ENCODE measurements at regions not wholly inside any gene's neighbourhood (a gene's known extent, or its start where the extent isn't known, plus 50 kb on each side); places are given as distances from the start of the nearest gene placed in this dataset.
"Not testable (repeated sequence)": the region's sequence is repeated elsewhere in the genome, so short reads cannot be mapped to it uniquely, and the experiment has no call there.

GRCh38 chr11:44454666-44455065 is 110.8 kb upstream of the CD82 start:
- DNase-seq = no peak

DNA sequence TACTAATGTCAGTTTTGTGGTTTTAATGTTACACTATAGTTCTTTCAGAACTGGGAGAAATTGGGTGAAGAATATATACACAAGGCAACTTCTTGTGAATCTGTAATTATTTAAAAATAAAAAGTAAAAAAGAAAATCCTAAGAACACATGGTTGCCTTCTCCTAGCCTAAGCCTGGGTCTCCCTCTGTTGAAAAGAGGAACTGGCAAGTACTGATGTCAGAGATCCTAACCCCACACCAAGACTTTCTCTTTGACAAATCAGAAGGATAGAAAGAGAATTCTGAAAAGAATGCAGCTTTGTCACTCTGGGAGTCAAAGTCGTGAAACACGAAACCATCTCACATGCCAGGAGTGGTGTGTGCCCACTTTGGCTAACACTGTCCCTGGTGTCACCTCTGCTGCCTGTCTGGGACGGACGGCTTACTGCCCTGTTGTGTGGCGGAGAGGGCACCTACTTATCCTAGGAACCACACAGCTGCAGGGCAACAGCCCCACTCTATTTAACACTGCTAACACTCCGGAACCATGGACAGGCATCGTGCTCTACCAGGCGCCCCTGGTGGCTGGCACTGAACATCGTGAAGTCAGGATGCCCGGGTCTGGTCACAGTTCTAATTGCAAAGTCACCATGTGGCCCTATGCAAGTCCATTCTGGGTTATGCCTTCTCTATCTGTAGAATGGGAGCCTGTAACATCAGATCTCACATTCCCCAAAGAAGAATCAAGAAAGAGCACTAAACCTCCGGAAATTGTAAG is 108.7 kb upstream of the CD82 start:
- peak in 1 of 3 donors; percentile 2 for DNase-seq

- DNase-seq = no peak
Observed at GRCh38 chr11:44457862-44458261, 107.6 kb upstream of the CD82 start.

DNA sequence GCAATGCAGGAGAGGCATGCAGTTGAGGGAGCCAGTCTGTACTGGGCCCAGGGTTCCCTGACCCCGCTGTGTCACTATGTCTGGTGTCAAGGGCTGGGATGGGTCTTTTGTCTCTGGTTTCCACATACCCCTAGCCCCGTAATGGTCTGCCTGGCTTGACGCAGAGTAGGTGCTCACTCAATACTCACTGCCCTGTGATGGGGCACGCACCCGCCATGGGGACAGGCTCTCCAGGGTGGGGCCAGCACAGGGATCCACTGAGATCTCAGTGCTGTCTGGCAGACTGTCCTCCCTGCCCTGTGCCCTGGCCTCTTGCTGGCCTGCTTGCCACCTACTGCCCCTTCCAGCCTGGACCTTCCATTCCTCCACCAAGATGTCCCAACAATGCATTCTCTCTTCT is 101.7 kb upstream of the CD82 start:
- no peak for DNase-seq

GRCh38 chr11:44464741-44465140 is 100.7 kb upstream of the CD82 start:
- DNase-seq = no peak

- no peak for DNase-seq
Observed at GRCh38 chr11:44466531-44467205, 98.8 kb upstream of the CD82 start.

- no peak for DNase-seq
Observed at GRCh38 chr11:44467413-44467812, 98.0 kb upstream of the CD82 start.

GRCh38 chr11:44467931-44468330 is 97.5 kb upstream of the CD82 start:
- no peak for DNase-seq

- DNase-seq = no peak
Observed at GRCh38 chr11:44468345-44468988, 97.0 kb upstream of the CD82 start.

DNA sequence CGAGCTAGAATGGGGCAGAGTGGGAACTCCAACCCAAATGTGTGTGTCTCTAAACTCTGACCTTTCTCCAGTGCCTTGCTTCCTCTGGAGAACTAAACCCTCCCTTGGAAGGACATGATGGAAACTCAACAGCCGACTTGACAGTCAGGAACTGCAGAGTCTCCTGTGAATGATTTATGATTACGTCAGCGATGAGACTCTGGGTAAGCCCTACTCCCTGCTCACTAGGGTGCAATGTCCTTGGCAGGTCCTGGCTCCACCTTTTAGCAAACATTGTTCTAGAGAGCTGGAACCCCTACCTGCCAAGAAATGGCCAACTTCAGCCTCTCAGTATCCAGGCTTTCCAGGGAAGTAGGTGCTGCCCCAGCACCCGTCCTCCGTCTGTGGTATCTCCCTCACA is 96.1 kb upstream of the CD82 start:
- DNase-seq = no peak

GRCh38 chr11:44470854-44471253 is 94.6 kb upstream of the CD82 start:
- DNase-seq = no peak

- no peak for DNase-seq
Observed at GRCh38 chr11:44471603-44472002, 93.9 kb upstream of the CD82 start.

DNA sequence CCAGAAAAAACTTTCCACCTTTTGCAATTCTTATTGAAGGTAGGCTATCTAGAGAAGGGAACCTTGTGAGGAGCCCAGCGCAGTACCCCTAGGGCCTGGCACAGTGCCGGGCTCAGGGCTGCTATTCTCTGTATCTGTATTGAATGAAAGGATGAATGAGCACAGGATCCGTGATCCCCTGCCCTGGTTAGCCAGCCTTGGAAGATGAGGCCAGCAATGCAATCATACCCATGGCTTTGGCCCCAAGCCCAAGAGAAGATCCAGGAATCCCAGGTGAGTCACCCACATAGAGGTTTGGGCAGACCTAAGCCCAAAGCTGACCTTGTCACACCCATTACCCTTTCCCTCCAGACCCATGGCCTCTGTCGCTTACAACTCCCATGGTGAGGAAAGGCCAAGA is 92.5 kb upstream of the CD82 start:
- no peak for DNase-seq

GRCh38 chr11:44474702-44475101 is 90.8 kb upstream of the CD82 start:
- no peak for DNase-seq

- DNase-seq = no peak
Observed at GRCh38 chr11:44475114-44475686, 90.3 kb upstream of the CD82 start.

DNA sequence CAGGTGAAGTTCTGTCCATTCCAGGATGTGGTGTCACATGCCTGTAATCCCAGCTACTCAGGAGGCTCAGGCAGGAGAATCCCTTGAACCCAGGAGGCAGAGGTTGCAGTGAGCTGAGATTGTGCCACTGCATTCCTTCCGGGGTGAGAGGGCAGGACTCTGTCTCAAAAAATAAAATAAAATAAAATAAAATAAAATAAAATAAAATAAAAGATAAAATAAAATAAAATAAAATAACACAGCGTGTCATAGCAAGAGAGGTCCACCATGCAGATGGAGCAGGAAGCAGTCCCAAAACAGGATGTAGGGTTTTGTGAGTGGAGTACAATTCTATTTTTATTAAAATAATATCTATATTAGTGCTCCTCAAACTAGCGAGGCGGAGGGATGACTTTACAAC is 83.1 kb upstream of the CD82 start:
- not testable (repeated sequence) for DNase-seq

- peak in 2 of 3 donors; percentile 15 to 52 for DNase-seq
Observed at GRCh38 chr11:44483919-44484610, 81.4 kb upstream of the CD82 start.

GRCh38 chr11:44488165-44488965 is 77.1 kb upstream of the CD82 start:
- no peak for DNase-seq

GRCh38 chr11:44493383-44493782 is 72.1 kb upstream of the CD82 start:
- DNase-seq = no peak

GRCh38 chr11:44493930-44494329 is 71.5 kb upstream of the CD82 start:
- no peak for DNase-seq

GRCh38 chr11:44494785-44495184 is 70.7 kb upstream of the CD82 start:
- DNase-seq = no peak

GRCh38 chr11:44496391-44496790 is 69.1 kb upstream of the CD82 start:
- no peak for DNase-seq

Measured in suppressor macrophage treated with lipopolysaccharide for 1 hour (primary cell).